Stimulated activated CD8-positive, alpha-beta memory T cell treated with anti-CD3 and anti-CD28 coated beads, Interleukin-15, amount 100 ng/mL, for 48 hours (primary cell): ENCODE measurements at regions not wholly inside any gene's neighbourhood (a gene's known extent, or its start where the extent isn't known, plus 50 kb on each side); places are given as distances from the start of the nearest gene placed in this dataset.

Source experiments
- DNase-seq, 2 donors: peaks; one replicate each; pipeline ENCODE4 v3.0.0-alpha.2; 2020; ENCODE audit warnings: low read depth in 2 of 2

DNA sequence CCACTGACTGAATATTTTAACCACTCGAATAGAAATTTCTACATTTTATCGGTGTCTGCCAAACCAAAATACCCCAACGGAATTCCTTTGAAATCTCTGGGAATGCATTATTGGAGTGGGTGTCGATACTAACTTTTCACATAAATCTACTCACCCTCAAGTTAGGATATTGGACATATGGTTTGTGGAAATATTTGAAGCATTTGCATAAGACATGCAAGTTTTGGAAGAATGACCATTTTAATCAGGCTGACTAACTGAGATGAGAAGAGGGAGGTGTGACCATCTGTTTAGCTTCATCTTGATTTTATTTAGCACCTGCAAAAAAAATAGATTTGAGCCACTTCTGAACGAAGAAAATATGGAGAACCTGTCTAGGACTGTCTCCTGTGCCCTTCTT is 61.2 kb downstream of the KLF6 start:
- no peak for DNase-seq

DNA sequence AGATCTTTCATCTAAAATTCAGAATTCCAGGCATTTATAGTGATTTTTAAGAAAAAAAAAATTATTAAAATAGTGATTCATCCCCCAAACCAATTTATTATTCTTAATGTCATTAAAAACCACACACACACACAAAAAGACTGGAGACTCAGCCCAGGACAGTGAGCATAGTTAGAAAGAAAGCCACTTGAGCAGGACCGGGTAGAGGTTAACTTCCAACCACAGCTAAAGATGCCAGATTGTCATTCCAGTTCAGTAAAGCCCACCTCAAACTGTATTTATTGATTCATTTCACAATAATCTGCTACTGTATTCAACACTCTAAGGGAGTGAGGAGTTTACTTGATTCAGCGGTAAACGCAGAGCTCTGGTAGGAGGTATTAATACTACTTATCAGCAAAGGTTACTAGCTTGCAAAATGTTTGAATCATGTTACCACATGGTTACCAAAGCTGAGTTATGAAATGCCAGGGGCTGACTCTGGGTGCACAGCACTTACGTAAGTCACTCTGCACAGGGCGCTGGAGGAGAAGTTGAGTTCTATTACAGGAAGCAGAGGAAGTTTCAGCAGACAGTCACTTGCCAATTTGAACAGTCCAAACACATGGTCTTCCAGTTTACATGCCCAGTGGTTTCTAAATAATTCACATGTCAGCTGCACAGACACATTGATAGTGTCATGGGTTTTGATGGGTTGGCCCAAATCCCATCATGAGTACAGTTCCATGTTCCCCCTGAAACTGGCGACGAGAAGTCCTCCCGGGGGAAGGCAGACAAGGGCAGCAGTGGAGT is 64.6 kb downstream of the KLF6 start:
- DNase-seq = no peak

DNA sequence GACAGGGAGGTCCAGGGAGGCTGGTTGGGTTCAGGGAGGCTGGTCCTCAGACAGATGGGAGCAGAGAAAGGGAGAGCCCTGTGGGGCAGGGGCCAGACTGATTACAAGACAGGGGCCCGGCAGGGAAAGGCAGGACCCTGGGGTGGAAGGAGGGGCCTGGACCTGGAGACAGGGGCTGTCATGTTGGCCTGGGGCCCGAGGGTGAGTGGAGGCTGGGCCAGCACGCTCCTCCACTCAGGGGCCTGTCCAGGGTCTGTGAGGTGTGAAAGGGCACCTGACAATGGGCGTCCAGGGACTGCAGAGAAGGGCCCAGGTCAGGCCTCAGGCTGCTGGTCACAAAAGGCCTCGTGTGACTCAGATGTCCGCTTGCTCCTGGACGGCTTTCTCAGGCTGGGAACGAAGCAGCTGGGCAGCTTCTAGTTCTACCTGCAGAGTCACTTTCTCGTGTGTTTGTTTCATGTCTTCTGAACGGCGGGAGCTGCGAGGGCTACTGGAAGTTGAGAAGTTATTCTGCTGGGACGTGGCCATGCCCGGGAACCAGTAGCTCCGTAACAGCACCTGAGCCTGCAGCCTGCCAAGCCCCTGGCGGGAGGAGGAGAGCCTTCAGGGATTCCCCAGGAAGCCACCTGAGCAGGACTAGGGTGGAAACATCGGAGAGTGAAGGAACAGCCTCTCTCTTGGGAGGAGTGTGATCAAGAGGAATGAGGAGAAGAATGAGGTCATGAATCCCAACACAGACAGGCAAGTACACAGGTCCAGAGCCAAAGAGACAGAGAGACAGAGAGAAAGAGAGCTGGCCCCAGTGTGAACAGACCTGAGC is 65.8 kb downstream of the KLF6 start:
- no peak for DNase-seq

DNA sequence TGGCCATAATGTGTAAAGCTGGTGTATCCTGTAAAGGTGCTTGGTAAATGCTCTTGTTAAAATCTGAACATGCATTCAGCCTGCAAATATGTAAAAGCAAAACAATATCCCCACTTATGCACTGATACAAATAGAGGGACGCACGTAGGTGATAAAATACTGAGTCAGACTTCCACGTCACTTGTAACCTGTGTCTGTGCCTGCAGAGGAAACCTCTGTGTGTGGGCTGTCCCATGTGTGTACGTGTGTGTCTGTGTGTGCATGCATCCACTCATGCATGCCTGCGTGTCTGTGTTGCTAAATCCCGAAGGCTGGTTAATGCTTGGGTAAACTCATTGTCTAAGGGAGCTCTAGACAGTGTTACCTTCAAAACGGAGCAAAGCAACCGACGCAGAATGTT is 68.9 kb downstream of the KLF6 start:
- DNase-seq = no peak

DNA sequence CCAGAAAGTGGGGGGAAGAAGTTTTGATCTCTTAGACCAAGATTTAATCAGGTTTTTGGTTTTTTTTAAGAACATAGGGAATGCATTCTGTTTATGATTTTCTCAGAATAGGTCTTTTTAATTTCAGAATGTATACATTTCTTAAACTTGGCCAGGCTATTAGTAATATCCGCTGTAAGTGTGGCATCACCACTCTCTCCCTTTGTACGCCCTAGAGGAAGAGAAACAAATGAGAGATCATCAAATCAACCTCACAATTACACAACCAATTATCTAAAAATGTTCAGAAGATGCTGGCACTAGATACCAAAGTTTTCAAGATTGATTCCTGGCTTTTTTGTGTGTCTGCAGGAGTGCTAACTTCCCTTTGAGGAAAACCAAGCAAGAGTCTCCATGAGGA is 70.0 kb downstream of the KLF6 start:
- no peak for DNase-seq

DNA sequence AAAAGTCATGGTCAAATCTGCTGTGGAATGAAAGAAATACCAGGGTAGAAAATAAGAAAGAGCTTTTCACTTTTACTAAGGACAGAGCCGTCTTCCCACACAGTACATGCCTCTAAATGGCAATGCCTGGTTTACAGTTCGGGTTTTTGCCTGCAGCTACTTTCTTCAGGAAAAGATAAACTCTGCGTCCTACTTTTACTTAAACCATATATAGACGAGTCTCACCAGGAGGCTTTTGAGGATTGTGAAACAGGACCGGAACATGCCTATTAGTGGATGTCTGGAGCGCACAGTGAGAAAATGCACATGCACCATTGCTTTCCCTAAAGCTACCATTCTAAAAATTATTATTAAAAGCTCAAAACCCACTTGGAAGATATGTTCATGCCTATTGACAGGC is 70.5 kb downstream of the KLF6 start:
- DNase-seq = no peak

DNA sequence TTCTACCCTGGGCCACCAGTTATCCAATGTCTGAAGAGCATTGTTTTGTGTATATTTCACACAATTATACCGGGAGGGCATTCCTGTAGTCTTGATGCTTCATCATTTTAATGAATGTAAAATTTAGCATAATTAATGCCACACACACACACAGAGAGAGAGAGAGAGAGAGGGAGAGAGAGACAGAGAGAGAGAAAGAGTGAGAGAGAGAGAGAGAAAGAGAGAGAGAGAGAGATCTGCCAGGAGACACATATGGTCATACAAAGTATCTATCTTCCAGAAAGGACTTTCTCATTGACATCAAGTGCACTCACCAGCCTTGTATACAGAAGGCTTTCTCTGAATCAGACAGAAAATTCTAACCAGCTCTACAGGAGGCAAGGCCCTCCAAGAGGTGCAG is 72.3 kb downstream of the KLF6 start:
- DNase-seq = no peak

DNA sequence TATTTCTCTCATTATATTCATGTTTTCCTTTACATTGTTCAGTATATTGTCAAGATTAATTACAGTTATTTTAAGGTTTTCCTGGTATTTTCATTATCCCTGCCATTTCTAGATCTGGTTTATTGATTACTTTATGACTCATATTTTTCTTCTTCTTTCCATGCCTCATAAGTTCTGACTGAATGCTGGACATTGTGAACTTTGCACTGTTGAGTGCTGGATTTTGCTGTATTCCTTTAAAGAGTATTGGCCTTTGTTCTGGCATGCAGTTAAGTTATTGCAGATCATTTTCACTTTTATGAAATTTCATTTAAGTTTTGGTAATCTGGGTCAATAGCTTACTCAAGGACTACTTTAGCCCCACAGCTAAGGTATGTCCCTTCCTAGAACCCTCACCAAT is 73.1 kb downstream of the KLF6 start:
- no peak for DNase-seq

DNA sequence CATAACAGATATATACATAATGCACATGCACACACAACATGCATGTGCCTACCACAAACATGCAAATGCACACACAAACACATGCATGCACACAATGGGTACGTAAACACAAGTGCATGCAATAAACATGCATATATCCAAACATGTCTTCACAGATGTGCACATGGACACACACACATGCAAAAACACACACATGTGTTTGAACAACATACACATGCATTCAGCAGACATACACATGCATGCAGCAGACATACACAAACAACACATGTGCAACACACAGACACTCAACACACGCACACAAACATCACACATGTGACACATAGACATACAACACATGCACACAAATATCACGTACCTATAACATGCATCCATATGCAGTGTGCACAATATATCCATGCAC is 74.2 kb downstream of the KLF6 start:
- no peak for DNase-seq

DNA sequence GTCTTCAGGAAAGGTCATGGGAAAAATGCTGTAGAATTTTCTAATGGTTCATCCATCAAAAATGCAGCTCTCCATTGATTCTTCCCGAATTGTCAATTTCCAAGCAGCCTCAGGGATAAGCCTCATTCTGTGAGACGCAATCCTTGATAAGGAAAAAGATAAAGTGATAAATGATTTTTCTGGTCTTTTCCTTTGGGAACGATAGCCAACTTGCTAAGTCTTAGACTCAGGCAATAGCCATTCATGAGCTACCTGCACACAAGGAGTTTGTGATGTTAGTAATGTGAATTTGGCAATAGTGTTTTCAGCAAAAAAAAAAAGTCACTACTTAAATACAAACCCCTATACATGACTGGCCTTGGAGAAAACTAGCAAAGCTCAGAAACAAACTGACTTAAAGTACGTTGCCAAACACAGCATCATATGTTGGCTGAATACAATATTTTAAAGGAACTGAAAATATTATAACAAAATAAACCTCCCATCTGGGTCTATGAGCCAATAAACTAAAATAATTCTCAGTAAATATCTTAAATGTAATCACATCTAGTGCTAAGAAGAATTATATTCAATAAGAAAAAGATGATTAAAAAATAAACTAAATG is 75.5 kb downstream of the KLF6 start:
- no peak for DNase-seq

DNA sequence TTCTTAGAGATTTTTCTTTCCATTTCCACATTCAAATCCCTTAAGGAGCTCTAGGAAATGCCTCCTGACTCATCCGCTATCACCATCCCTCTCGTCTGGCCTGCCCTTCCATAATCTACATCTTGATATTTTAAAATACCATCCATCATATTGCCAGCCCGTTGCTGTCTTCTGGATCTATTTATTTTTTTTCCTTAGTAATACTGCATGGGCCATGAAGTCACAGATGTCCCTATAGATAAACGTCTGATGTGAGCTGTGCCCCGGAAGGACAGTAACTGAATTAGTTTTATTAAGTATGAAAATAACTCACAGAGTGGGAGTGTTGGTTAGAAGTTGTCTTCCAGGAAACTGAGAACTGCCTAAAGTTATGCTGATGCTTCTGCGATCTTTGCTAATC is 76.2 kb downstream of the KLF6 start:
- DNase-seq = no peak

DNA sequence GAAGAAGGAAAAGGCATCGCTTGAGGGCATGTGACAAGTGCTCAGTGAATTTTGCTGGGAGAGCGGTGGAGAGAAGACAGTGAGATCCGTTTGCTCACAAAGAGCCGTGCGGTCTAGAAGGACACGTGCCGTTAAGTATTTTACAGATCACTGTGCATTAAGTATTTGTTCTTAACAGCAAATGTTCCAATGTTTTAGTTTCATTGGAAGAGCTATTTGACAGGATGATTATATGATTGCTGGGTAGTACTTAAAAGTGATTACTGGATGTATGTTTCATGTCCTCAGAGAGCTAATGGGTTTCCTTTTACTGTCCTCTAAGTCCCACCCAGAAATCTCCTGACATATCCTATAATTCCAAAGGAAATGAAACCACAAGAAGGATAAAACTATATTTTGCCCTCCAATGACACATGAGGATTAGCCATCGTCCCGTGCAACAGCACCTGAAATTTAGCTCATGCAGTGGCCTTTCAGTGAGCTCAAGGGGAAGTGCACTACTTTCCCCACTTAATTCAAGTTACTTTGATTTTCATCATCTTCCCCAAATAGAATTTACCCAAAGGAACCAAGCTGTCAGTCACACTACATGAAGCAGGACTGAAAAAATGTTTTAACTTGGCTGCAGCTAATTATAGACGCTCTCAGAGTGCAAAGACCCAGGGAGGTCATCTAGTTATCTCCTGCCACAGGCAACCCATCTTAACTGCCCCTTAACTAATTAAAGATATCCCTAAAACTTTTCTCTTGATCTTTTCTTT is 80.3 kb downstream of the KLF6 start:
- DNase-seq = no peak

DNA sequence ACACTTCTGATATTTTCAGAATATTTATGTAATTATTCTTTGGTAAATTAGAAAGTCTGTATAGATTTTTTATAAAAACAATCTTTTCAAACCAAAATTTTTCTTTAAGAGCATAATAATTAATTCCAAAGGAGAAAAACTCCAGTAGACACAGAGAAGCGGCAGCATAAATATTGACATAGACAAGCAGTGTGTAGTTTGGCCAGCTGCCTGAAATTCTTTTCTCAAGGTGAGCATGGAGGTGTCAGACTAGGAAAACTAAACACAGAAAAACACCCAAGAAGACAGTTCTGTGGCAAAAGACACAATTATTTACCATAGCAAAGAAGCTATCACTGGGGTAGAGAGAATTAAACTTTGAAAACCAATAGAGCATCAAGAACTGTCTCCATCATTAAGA is 82.4 kb downstream of the KLF6 start:
- DNase-seq = no peak

DNA sequence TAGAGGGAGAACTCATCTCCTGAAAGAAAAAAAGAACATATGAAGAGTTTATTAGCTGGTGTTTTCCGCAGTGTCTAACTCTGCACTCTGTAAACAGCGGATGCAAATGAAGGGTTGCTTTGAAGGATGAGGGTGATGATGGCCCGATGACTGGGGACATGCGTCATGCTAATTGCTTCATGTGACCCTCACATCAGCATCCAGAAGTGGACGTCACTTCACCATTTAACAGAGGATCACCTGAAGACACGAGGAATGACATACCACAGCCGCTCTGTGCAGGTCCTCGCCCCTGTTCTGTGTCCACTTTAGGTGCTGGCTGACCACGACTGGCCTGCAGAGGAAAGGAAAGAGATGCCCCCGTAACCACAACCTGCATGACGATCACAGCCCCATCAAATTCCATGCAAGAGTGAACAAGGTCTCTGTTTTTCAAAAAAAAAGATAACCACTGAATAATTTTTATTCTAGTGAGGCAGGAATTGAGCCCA is 82.9 kb downstream of the KLF6 start:
- DNase-seq = no peak

DNA sequence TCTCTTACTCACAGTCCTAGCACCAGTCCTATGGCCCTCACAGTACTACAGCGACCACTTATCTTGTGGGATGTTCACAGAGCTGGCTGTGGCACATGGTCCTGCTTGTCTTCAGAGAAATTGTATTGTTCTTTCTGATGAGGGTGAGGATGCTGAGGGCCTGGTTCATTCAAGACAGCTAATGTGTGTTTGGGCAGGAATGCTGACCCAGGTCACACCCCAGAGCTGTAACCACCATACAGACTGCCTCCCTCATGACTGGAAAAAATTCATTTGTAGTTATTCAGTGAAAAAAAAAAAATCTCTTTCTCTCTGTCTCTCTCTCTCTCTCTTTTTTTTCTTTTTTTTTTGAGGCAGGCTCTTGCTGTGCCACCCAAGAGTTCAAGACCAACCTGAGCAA is 83.5 kb downstream of the KLF6 start:
- no peak for DNase-seq

DNA sequence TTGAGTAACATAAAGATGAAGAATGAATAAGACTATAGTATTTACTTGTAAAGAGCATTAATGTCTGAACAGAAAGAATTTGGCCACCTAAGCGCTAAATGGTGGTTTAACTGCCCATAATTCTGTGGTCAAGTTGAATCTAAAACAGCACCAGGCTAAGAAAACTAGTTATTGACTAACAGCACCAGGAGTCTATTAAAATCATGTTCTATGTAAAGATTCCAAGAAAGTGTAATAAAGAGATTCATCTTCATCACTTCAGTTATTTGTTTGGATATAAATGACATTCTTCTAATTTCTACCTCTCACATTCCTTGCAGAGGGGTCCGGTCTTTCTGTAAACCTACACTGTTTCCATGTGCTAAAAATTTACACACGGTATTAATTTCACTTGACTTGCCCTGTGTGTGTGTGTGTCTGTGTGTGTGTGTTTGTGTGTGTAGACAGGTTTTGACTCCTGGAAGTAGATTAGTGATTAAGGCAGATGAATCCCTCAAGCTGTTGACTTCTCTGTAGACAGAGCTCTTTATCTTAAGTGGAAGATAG is 84.4 kb downstream of the KLF6 start:
- no peak for DNase-seq

DNA sequence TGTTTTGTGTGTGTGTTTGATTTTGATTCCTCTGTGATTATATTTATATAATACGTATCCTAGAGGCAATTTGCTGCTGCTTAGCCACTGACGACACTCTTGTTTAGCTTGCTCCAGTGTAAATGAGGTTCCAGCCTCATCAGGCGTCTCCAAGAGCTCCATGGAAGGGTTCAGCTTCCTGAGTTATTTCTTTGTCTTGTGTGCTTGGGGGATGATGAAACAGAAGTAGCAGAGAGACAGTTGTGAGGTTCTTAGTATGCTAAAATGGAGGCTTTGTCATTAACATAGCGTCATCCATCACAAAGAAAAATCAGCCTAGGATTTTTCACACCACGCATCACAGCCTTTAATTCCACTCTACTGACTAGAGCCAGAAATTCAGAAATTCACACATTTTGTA is 85.1 kb downstream of the KLF6 start:
- DNase-seq = no peak

DNA sequence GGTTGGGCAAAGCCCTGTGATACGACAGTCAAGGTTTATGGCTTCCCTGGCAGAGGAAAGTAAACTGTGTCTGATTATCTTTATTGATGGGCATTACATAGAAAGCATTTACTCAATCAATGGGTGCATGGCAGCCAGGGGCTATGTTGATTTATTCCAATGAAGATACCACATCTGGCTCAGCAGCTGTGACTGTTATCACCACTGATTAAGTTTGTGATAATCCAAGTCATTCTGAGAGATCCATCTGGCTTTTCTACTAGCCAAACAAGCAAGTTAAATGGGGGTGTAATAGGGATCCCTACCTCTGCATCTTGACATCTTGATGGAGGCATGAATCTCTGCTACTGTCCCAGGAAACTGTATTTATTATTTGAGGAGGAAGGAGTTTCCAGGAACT is 86.7 kb downstream of the KLF6 start:
- DNase-seq = no peak

DNA sequence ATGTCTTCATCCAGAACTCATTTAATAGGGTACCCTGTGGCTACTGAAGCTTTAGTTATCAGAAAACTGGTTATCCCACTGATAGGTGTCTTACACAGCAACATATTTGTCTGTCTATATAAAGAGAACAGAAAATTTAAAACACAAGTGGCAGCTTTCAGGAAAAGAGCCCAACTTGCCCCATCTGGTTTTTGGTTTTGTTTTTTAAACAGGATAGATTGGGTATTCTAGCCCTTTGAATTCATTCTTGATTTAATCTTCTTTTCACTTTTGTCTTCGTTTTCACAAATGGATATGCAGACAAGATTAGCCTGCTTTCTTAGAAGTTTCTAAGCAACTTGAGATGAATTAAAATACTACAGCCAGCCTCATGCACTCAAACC is 91.3 kb downstream of the KLF6 start:
- no peak for DNase-seq

DNA sequence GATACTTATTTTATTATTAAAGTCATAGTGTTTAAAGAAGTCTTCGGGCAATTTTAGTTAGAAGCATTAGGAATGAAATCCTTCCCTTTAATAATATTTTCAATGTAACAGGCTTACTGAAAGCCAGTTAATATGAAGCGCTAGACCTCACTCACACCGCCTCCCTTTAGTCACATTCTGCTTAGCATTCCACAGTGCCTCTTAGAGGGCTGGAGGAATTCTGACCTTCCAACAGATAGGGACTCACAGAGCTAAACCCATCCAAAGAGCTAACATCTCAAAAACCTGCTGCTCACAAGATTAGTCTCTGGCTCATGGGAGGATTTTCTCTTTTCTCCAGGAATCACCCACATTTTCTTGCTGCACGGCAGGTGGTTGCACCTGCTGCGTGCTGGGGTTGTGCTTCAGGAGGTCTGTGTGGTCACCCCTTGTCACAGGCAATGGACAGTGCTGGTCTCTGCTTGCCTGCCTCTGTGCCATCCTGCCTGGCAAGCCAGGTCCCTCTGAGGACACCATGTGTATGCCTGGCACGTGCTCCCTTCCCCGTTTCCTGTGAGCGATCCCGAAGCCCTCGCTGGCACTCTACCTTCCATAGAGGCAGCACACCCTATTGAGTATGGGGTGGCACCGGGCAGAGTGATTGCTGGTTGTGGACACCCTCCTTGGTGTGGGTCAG is 91.8 kb downstream of the KLF6 start:
- DNase-seq = no peak

DNA sequence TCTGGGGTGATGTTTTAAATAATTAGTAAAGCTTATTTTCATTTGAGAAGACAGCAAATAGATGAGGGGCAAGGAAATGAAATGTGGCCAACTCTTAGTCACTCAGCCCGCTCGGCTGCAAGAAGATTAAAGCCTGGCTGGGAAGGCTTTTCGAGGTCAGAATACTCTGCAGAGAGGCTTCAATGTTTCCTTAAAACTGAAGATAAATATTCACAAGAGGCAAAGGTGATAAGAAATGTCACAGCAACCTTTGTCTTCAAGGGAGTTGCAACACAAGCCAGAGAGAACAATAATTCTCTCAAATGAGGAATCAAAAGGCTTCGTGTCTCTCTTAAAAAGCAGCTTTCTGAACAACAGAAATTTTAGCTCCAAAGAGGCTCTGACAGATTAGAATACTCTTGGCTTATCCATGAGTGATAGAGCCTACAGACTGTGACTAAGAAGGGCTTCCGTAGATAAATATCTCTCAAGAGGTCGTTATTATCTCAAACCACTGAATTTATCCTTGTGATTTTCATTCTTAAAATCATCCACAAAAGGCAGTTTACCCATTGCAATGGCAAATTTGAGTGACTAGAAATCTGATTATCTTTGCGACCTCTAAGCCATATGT is 92.5 kb downstream of the KLF6 start:
- no peak for DNase-seq
